Skin epidermis (tissue), 12 donors: ENCODE measurements at regions not wholly inside any gene's neighbourhood (a gene's known extent, or its start where the extent isn't known, plus 50 kb on each side); places are given as distances from the start of the nearest gene placed in this dataset.
"Not testable (repeated sequence)": the region's sequence is repeated elsewhere in the genome, so short reads cannot be mapped to it uniquely, and the experiment has no call there.

Experiments
- H3K27ac ChIP-seq, 21 experiments: fragments of 200-600 bp; sonication (generic) in 11 of 21; one replicate each; pipeline ENCODE4 v1.5.0; 2020; ENCODE audit warnings: mild to moderate bottlenecking in 3 of 21, inconsistent platforms in 2 of 21, moderate library complexity in 2 of 21
- H3K4me3 ChIP-seq, 7 experiments: fragments of 200-600 bp; sonication (generic) in 2 of 7; one replicate each; pipeline ENCODE4 v1.5.0; 2020; ENCODE audit warnings: inconsistent platforms in 2 of 7, mild to moderate bottlenecking in 2 of 7, moderate library complexity in 1 of 7

- Histone ChIP-seq H3K4me3 (no peak overlapping the region), H3K27ac (no peak overlapping the region)
These were observed 277.4 kb downstream of the BRINP2 start for GRCh38 chr1:177448036-177448615.

- Histone ChIP-seq H3K27ac (no peak overlapping the region), H3K4me3 (no peak overlapping the region)
These were observed 274.4 kb downstream of the BRINP2 start for GRCh38 chr1:177444997-177445746.

- Histone ChIP-seq H3K27ac (no peak overlapping the region), H3K4me3 (no peak overlapping the region)
These were observed 272.2 kb downstream of the BRINP2 start for GRCh38 chr1:177443003-177443402.

DNA sequence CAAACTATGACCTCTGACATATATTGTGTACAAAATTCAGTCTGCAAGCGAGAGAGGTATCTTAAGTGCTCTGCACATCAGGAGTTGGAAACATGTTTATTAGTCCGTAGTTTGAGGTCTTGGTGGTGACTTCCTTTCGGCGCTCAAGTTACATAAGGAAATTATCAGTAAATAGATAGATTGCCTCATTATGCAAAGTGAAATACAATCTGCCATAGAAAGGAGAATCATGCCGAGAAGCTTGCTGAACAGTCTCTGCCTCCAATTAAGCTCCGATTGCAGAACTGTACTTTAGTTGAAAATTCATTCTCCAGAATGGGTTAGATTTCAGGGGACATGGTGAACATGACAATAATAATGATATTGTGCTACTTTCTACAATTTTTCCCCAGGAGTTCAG, 271.8 kb downstream of the BRINP2 start:
- no peak overlapping the region for H3K4me3 ChIP-seq
- no peak overlapping the region for H3K27ac ChIP-seq

DNA sequence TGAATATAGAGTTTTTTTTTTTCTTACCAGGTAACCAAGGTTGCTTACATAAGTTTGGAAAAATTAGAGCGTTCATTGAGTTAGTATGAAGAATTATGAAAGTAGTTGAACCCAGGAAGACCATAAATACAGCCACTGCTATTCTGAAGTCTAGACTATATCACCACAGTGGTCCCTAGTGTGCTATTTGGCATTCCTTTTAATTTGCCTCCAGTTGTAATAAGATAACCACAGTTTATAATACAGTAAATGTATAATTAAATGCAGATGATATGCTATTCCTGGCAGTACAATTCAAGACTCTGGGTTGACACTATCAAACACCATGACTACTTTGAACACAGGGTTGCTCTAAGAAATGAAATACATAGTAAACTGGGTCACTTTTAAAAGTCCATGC, 270.5 kb downstream of the BRINP2 start:
- no peak overlapping the region for H3K27ac ChIP-seq
- no peak overlapping the region for H3K4me3 ChIP-seq

DNA sequence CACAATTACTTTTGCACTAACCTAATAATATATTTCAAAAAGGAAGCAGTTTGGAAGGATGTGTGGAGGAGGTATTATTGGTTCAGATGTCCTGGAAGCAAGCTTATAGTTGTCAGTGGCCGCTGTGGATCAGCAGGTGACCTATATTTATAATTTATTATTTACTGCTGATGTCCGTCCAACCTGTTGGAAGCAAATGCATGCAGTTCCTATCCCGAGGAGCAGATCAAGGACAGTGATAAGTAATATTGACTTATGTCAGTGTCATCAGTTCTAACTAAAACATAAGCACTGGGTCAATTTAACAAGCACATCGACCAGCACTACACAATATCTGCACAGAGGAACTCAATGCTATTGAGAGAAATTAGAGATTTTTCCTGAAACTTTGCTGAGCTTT, 270.1 kb downstream of the BRINP2 start:
- Histone ChIP-seq H3K4me3 (no peak overlapping the region), H3K27ac (no peak overlapping the region)

DNA sequence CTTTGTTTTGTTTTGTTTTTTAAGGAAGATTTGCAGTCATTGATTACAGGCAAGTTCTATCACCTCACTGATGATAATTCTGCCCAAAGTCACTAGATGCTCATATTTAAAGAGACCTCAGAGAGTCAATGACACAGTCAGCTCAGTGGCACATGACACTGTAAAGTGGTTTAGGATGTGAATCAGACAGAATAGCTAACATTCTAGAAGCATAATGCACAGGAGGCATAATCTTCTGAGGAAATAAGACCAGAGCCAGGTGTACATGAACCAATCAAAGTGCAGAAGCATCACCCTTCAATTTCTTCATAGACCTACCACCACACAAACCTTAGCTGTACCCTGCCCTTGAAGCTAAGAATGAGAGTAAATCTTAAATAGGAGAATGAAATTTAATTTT, 268.5 kb downstream of the BRINP2 start:
- no peak overlapping the region for H3K27ac ChIP-seq
- H3K4me3 ChIP-seq = no peak overlapping the region

DNA sequence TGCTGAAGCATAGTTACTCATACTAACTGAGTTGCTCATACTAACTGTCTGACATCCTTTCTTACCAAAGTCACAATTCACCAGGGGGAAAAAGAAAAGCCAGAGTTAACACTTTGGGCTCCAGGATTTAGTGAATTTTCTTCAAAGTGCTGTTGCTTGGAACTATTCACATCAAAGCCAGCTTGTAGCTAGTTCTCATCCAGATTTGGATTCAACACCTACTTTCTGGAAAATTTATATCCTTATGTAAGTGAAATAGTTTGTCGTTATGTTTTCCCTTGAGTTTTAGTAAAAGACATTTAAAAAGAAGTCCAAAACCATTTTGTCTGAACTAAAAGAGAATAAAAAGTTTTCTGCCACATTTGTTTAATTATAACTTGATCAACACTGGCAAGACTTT, 264.6 kb downstream of the BRINP2 start:
- H3K27ac ChIP-seq = no peak overlapping the region
- H3K4me3 ChIP-seq = no peak overlapping the region

- no peak overlapping the region for H3K4me3 ChIP-seq
- H3K27ac ChIP-seq = no peak overlapping the region
These were observed 262.1 kb downstream of the BRINP2 start for GRCh38 chr1:177432897-177433296.

DNA sequence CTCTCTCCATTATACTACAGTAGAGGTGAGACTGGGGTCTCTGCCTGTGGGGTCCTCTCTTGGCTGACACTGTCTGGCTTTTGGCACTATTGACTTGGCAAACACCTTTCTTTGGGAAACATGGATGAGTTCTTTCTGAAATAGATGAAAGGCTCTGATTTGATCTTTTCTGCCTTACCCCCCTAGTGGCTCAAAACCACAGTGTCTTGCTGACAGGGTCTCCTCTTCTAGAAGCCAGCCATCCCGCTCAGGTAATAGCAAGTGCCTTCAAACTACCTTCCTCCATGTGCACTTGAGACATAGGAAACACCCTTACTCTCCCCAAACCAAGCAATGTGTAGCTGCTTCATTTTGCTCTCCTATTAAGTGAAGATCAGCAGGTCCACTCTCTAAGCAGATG, 260.4 kb downstream of the BRINP2 start:
- no peak overlapping the region for H3K27ac ChIP-seq
- H3K4me3 ChIP-seq = no peak overlapping the region

- Histone ChIP-seq H3K27ac (no peak overlapping the region), H3K4me3 (no peak overlapping the region)
These were observed 258.5 kb downstream of the BRINP2 start for GRCh38 chr1:177429234-177429633.

DNA sequence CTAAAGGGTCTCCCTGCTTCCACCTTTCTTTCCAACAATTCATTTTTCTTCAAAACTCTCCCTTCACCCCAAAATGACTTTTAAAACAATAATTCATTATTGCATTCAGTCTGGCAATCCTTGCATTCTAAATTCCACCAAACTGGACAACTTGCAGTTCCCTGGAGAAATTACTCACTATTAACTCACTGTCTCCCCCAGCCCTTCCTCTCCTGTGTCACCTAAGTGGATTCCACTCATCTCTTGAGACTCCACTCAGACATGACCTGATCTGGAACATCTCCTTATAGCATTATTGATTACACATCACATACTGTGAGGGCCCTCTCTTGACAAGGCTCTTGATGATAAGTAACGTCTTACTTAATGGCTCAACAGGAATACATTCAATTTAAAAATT, 257.1 kb downstream of the BRINP2 start:
- H3K4me3 ChIP-seq = no peak overlapping the region
- H3K27ac ChIP-seq = no peak overlapping the region

GRCh38 chr1:177426497-177426896, 255.7 kb downstream of the BRINP2 start:
- Histone ChIP-seq H3K4me3 (no peak overlapping the region), H3K27ac (no peak overlapping the region)

DNA sequence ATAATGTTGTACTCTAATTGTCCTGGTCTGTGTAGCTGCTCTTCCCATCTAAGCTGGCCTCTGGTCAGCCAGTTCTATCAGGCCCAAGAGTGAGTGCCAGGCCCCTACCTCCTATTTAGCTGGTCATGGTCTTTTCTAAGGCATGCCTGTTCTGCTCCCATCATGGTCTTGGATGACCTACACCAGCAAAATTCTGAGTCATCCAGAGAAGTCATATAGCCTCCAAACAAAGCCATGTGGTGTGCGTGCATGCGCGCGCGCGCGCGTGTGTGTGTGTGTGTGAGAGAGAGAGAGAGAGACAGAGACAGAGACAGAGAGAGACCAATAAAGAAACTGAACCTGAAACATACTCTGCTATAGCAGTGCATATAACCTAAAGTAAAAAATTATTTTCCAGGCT, 254.4 kb downstream of the BRINP2 start:
- H3K4me3 ChIP-seq = no peak overlapping the region
- H3K27ac ChIP-seq = no peak overlapping the region

DNA sequence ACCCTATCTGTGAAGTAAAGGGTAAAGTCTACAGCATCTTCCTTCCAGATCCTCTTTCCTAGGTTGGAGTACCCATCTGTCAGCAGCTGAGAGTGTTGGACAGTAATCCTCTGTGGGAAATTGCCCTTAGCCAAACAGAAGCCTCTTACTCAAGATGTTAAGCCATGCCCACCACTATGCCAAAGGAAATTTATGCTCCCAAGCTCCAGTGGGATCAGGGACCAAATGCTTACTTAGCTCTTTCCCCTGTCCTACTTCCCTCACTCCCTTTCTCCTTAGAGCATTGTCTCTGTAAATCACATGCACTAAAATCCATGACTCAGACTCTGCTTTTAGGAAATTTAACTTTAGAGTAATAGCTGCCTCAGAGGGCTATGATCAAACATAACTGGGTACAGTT, 254.0 kb downstream of the BRINP2 start:
- H3K4me3 ChIP-seq = no peak overlapping the region
- no peak overlapping the region for H3K27ac ChIP-seq

DNA sequence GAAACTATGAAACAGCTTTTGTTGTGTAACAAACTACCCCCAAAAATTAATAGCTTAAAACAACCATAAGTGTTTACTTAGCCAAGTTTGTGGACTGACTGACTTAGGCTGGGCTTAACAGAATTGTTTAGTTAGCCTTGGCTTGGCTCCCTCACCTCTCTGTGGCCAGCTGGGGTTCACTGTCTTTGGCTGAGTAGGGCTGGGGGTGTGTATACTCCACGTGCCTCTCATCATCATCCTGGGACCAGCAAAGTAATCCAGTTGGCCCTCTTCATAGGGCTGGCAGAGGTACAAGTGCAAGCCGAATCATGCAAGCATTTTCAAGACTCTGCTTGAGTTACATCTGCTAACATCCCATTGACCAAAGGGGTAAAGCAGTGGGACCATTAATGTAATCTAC, 252.3 kb downstream of the BRINP2 start:
- no peak overlapping the region for H3K27ac ChIP-seq
- no peak overlapping the region for H3K4me3 ChIP-seq

DNA sequence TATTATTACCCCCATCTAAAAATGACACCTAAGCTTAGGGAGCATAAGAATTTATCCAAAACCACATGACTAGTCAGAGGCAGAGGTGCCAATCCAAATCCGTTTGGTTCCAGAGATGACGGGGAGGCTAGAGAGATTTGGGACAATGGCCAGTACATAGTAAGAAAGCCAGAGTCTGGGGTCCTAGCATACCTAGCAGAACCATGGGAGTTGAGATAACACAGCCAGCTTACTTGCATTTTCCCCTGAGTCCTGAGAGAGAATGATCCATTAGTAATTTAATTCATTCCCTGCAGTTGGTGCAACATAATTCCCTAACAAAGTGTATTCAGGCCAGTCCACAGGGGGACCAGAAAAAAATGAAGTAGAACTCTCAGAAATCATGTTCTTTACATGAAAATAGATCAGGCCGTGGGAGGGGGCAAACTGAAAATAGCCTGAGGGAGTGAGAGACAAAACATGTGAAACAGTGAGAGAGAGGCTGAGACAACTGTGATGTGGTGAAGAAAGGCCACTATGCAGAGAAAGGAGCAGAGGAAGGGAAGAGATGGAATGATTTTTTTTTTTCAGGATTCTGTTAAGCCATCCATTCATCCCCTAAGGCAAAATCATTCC, 243.3 kb downstream of the BRINP2 start:
- no peak overlapping the region for H3K27ac ChIP-seq
- H3K4me3 ChIP-seq = no peak overlapping the region

- Histone ChIP-seq H3K27ac (no peak overlapping the region), H3K4me3 (no peak overlapping the region)
These were observed 240.6 kb downstream of the BRINP2 start for GRCh38 chr1:177411381-177411780.

- no peak overlapping the region for H3K4me3 ChIP-seq
- H3K27ac ChIP-seq = no peak overlapping the region
These were observed 239.5 kb downstream of the BRINP2 start for GRCh38 chr1:177410179-177410766.

DNA sequence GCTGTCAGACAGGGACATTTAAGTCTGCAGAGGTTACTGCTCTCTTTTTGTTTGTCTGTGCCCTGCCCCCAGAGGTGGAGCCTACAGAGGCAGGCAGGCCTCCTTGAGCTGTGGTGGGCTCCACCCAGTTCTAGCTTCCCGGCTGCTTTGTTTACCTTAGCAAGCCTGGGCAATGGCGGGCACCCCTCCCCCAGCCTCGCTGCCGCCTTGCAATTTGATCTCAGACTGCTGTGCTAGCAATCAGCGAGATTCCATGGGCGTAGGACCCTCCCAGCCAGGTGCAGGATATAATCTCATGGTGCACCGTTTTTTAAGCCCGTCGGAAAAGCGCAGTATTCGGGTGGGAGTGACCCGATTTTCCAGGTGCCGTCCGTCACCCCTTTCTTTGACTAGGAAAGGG, 235.6 kb downstream of the BRINP2 start:
- not testable (repeated sequence) for H3K4me3 ChIP-seq, H3K27ac ChIP-seq

- H3K27ac ChIP-seq = no peak overlapping the region
- no peak overlapping the region for H3K4me3 ChIP-seq
These were observed 221.6 kb downstream of the BRINP2 start for GRCh38 chr1:177392336-177392735.
